GM12874 (cell line): ENCODE measurements at regions not wholly inside any gene's neighbourhood (a gene's known extent, or its start where the extent isn't known, plus 50 kb on each side); places are given as distances from the start of the nearest gene placed in this dataset.

Experiments used
- CTCF ChIP-seq: IDR thresholded peaks from 2 replicates; pipeline ENCODE4 v1.5.1; 2011; ENCODE audit warnings: low read depth, mild to moderate bottlenecking, control low read depth, low read length, moderate library complexity; ENCODE audit not compliant: insufficient read depth

DNA sequence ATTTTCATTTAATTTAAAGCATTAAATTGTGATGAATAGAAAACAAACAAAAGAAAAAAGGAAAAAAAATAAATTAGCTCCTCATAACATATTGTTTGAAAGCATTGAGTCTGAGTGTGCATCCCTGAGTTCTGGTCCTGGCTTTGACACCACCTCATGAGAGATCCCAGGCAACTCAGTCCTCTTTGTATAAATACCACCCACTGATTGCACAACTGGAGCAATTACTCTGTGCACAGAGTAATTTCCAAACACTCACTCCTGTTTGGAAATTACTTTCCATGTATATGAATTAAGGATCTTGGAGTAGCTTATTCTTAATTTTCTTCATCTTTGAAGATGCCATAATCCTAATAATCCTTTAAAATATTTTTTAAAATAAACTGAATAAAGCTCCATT, 59.4 kb upstream of the C5orf46 start:
- TF ChIP-seq CTCF, result no peak

GRCh38 chr5:147963948-147964693, 57.8 kb upstream of the C5orf46 start:
- no peak for TF ChIP-seq CTCF

DNA sequence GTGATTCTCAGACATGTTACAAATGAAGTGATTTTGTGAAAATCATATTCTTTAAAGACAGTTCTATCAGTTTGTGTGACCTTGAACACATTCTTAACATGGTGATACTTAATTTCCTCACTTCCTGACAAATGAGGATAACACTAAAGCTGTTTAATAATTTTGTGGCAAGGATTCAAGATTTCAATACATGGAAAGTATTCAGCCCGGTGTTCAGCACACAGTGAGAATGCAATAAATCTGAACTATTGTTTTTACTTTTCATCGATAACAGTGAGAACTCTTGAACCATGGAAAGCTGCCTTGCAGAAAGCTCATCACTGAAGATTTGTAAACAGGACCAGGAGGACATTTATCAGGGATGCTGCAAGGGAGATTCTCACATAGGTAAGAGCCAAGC, 57.1 kb upstream of the C5orf46 start:
- no peak for TF ChIP-seq CTCF

DNA sequence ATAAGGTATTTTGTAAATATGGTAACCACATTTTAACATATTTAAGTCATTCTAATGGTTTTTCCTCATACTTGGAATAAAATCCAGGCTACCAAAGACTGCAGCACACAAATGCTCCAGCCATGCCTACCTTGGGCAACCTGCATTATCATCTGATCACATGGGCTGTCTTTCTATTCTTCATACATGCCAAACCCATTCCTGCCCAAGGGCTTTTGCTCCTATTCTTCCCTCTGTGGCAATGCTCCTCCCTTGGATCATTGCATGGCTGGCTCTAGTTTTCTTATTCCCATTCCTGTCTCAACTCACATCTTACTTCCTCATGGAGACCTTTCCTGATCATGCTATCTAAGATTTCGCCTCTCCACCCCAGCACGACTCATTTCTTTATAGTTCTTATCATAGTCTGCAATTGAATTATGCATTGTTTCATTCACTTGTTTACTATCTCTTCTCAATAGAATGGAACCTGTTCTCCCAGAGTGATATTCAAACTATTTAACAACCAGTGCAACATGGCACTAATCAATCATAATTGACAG, 54.9 kb upstream of the C5orf46 start:
- TF ChIP-seq CTCF, result no peak

GRCh38 chr5:147957901-147958300, 51.6 kb upstream of the C5orf46 start:
- TF ChIP-seq CTCF, result no peak

DNA sequence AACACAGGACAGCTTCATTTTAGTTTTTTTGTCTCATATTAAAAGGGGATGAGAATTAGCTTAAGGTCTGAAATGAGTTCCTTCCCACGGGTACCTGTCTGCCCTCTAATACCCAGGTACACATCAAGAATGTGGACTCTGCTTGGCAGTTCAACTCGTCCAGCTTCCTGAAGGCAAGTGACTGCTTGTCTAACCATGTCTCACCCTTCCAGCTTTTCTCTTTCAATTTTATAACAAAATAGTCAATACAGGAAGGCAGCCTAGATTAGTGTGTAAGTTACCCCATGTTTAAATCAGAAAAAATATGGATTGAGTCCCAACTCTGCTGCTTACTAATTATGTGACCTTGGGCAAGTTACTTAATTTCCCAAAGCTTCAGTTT, 50.5 kb upstream of the C5orf46 start:
- no peak for TF ChIP-seq CTCF

- no peak for TF ChIP-seq CTCF
Measured at GRCh38 chr5:147956064-147956841, 49.9 kb upstream of the C5orf46 start.
